H1 (cell line): ENCODE measurements at regions not wholly inside any gene's neighbourhood (a gene's known extent, or its start where the extent isn't known, plus 50 kb on each side); places are given as distances from the start of the nearest gene placed in this dataset.

Source experiments
- CTCF ChIA-PET: fragments of 300-600 bp; sonication (Branson Sonifier 250); formaldehyde crosslinking; loops from one replicate; lab custom pipeline; 2021; ENCODE audit not compliant: partially characterized antibody; lab: Charles Lee
- POLR2A ChIA-PET: fragments of 300-600 bp; sonication (Branson Sonifier 250); formaldehyde crosslinking; loops from one replicate; lab custom pipeline; 2021; ENCODE audit warnings: inconsistent platforms; ENCODE audit not compliant: partially characterized antibody; lab: Charles Lee
- DNase-seq, 2 experiments: peaks; one replicate each; pipeline versions ENCODE4 v3.0.0 to v3.0.0-alpha.2; 2010 to 2022; ENCODE audit warnings: low spot score in 2 of 2, low read depth in 1 of 2, mixed read lengths in 1 of 2
- FAIRE-seq: peaks from 2 replicates; lab custom pipeline; 2011; peaks lifted over from hg19 to GRCh38; lab: Jason Lieb, UNC
- H2AFZ ChIP-seq: 2 replicates; pipeline ENCODE4 v1.8.1; 2012; ENCODE audit warnings: low read length, inconsistent platforms
- H2AK5ac ChIP-seq: 2 replicates; pipeline ENCODE4 v1.6.1; 2013; ENCODE audit warnings: low read depth, low read length
- H2BK120ac ChIP-seq: replicated peaks from 2 replicates; pipeline ENCODE3; 2013; ENCODE audit warnings: low read depth, low read length, inconsistent platforms
- H2BK12ac ChIP-seq: 2 replicates; pipeline ENCODE4 v1.6.1; 2013; ENCODE audit warnings: low read depth, low read length
- H2BK15ac ChIP-seq: 2 replicates; pipeline ENCODE4 v1.6.1; 2013; ENCODE audit warnings: low read length
- H2BK20ac ChIP-seq: 2 replicates; pipeline ENCODE4 v1.6.1; 2013; ENCODE audit warnings: low read length
- H2BK5ac ChIP-seq: 2 replicates; pipeline ENCODE4 v1.6.1; 2013; ENCODE audit warnings: low read depth, low read length
- H3K14ac ChIP-seq: 2 replicates; pipeline ENCODE4 v1.6.1; 2013; ENCODE audit warnings: inconsistent platforms; ENCODE audit not compliant: insufficient read length
- H3K18ac ChIP-seq: 2 replicates; pipeline ENCODE4 v1.6.1; 2013; ENCODE audit warnings: low read length; ENCODE audit errors: extremely low read depth
- H3K23ac ChIP-seq: 2 replicates; pipeline ENCODE4 v1.6.1; 2013; ENCODE audit warnings: inconsistent platforms; ENCODE audit not compliant: insufficient read length
- H3K23me2 ChIP-seq: 2 replicates; pipeline ENCODE4 v1.6.1; 2013; ENCODE audit warnings: low read depth, low read length
- H3K27ac ChIP-seq: 2 replicates; pipeline ENCODE4 v1.6.1; 2011; ENCODE audit warnings: low read depth, low read length, inconsistent platforms
- H3K27me3 ChIP-seq, 4 experiments: replicated peaks in 1 of 4; 1 replicate in 1 of 4; 2 replicates in 3 of 4; pipeline versions ENCODE4 v1.6.1 to v1.8.1; 2011 to 2013; ENCODE audit warnings: low read length in 3 of 4, mild to moderate bottlenecking in 3 of 4, inconsistent platforms in 2 of 4, mixed read lengths in 2 of 4, moderate library complexity in 1 of 4; ENCODE audit not compliant: control insufficient read depth in 3 of 4, insufficient read depth in 3 of 4; ENCODE audit errors: extremely low read depth in 1 of 4
- H3K36me3 ChIP-seq, 4 experiments: 2 replicates each; pipeline versions ENCODE4 v1.6.1 to v1.8.1; 2011 to 2013; ENCODE audit warnings: mild to moderate bottlenecking in 4 of 4, low read length in 3 of 4, moderate library complexity in 2 of 4, control low read depth in 1 of 4, inconsistent platforms in 1 of 4; ENCODE audit not compliant: insufficient read depth in 4 of 4, control insufficient read depth in 2 of 4
- H3K4ac ChIP-seq: replicated peaks from 2 replicates; pipeline ENCODE3; 2013; ENCODE audit warnings: low read length, low read depth, mixed read lengths, inconsistent platforms; ENCODE audit not compliant: insufficient read length
- H3K4me1 ChIP-seq, 4 experiments: replicated peaks in 1 of 4; 1 replicate in 1 of 4; 2 replicates in 3 of 4; pipeline versions ENCODE4 v1.6.1 to v1.8.1; 2011 to 2013; ENCODE audit warnings: low read length in 3 of 4, inconsistent platforms in 2 of 4, mixed read lengths in 1 of 4; ENCODE audit not compliant: insufficient read depth in 4 of 4, control insufficient read depth in 3 of 4
- H3K4me2 ChIP-seq, 2 experiments: 2 replicates each; pipeline versions ENCODE4 v1.6.1 to v1.8.1; 2011 to 2013; ENCODE audit warnings: low read depth in 2 of 2, low read length in 2 of 2, control low read depth in 1 of 2, inconsistent platforms in 1 of 2, mild to moderate bottlenecking in 1 of 2; ENCODE audit not compliant: insufficient read depth in 1 of 2
- H3K4me3 ChIP-seq, 4 experiments: fragments of 200-600, 300-600 bp in 1 of 4; sonication (generic), shearing (Covaris generic), sonication (Bioruptor Twin) in 1 of 4; 2 replicates each; pipeline versions ENCODE4 v1.5.1 to v1.8.1; 2011 to 2016; ENCODE audit warnings: low read length in 4 of 4, low read depth in 3 of 4, control low read depth in 2 of 4, inconsistent platforms in 2 of 4, mild to moderate bottlenecking in 2 of 4, mixed read lengths in 1 of 4, moderate library complexity in 1 of 4; ENCODE audit not compliant: insufficient read depth in 2 of 4; ENCODE audit errors: extremely low read depth in 1 of 4
- H3K56ac ChIP-seq: replicated peaks from 2 replicates; pipeline ENCODE3; 2013; ENCODE audit warnings: low read depth, mild to moderate bottlenecking, mixed read lengths, low read length, inconsistent platforms; ENCODE audit not compliant: insufficient read length
- H3K79me1 ChIP-seq: 2 replicates; pipeline ENCODE4 v1.6.1; 2013; ENCODE audit warnings: low read depth, low read length, control low read depth
- H3K79me2 ChIP-seq, 2 experiments: 2 replicates each; pipeline versions ENCODE4 v1.6.1 to v1.8.1; 2012 to 2013; ENCODE audit warnings: low read length in 2 of 2, mild to moderate bottlenecking in 2 of 2, inconsistent platforms in 1 of 2; ENCODE audit not compliant: insufficient read depth in 2 of 2, control insufficient read depth in 1 of 2
- H3K9ac ChIP-seq, 4 experiments: replicated peaks in 1 of 4; 1 replicate in 1 of 4; 2 replicates in 3 of 4; pipeline versions ENCODE4 v1.6.1 to v1.8.1; 2011 to 2013; ENCODE audit warnings: low read depth in 3 of 4, low read length in 3 of 4, control low read depth in 2 of 4, mild to moderate bottlenecking in 2 of 4, moderate library complexity in 2 of 4, inconsistent platforms in 1 of 4; ENCODE audit errors: extremely low read depth in 1 of 4
- H3K9me3 ChIP-seq, 2 experiments: 2 replicates each; pipeline versions ENCODE4 v1.6.1 to v1.8.1; 2012 to 2013; ENCODE audit warnings: mild to moderate bottlenecking in 2 of 2, moderate library complexity in 2 of 2, control low read depth in 1 of 2, inconsistent platforms in 1 of 2, low read depth in 1 of 2, low read length in 1 of 2, mixed read lengths in 1 of 2; ENCODE audit not compliant: insufficient read depth in 2 of 2
- H4K20me1 ChIP-seq, 2 experiments: replicated peaks in 1 of 2; 2 replicates each; pipeline versions ENCODE3 to v1.8.1; 2011 to 2013; ENCODE audit warnings: inconsistent platforms in 2 of 2, low read length in 2 of 2, mild to moderate bottlenecking in 1 of 2; ENCODE audit not compliant: insufficient read depth in 2 of 2, control insufficient read depth in 1 of 2
- H4K5ac ChIP-seq: 2 replicates; pipeline ENCODE4 v1.6.1; 2013; ENCODE audit warnings: low read length, low read depth, mixed read lengths, inconsistent platforms; ENCODE audit not compliant: insufficient read length
- H4K8ac ChIP-seq: 2 replicates; pipeline ENCODE4 v1.8.0; 2013; ENCODE audit warnings: mild to moderate bottlenecking, moderate library complexity, low read length, inconsistent platforms; ENCODE audit not compliant: insufficient read depth; ENCODE audit errors: extremely low read depth
- H4K91ac ChIP-seq: replicated peaks from 2 replicates; pipeline ENCODE3; 2013; ENCODE audit warnings: low read length, mixed read lengths, inconsistent platforms; ENCODE audit not compliant: insufficient read length
- CBX5 ChIP-seq: fragments of 300-800, 300-1000 bp; sonication (generic); IDR thresholded peaks from 2 replicates; pipeline ENCODE4 v1.7.1; 2016; ENCODE audit warnings: antibody characterized with exemption, low read length, low read depth
- MAX ChIP-seq: IDR thresholded peaks from 2 replicates; pipeline ENCODE4 v1.6.1; 2012; ENCODE audit warnings: inconsistent platforms
- RAD21 ChIP-seq, 2 experiments: IDR thresholded peaks in 1 of 2; conservative IDR thresholded peaks in 1 of 2; 2 replicates each; pipeline ENCODE4 v1.6.1; 2011; ENCODE audit warnings: low read depth in 2 of 2, low read length in 2 of 2, improper control_type of control experiment in 1 of 2, inconsistent platforms in 1 of 2, mild to moderate bottlenecking in 1 of 2, moderate library complexity in 1 of 2
- SP2 ChIP-seq: IDR thresholded peaks from 2 replicates; pipeline ENCODE4 v1.6.1; 2012; ENCODE audit warnings: mild to moderate bottlenecking, low read length, inconsistent platforms
- SRF ChIP-seq: IDR thresholded peaks from 2 replicates; pipeline ENCODE4 v1.6.1; 2011; ENCODE audit warnings: mild to moderate bottlenecking, low read depth, low read length, moderate library complexity
- TAF1 ChIP-seq: IDR thresholded peaks from 2 replicates; pipeline ENCODE4 v1.6.1; 2011; ENCODE audit warnings: mild to moderate bottlenecking, low read depth, low read length
- TEAD4 ChIP-seq: IDR thresholded peaks from 2 replicates; pipeline ENCODE4 v1.6.1; 2012; ENCODE audit warnings: low read depth, low read length, inconsistent platforms, mixed read lengths
- WGBS, 2 experiments: shearing (Covaris generic) in 1 of 2; methylation state at CpG; one replicate each; pipeline versions ENCODE4 v1.1.6 to v1.1.7; 2013 to 2015; ENCODE audit warnings: low lambda C conversion rate in 2 of 2, mixed read lengths in 2 of 2, inconsistent platforms in 1 of 2, low coverage in 1 of 2, missing lambda C conversion rate in 1 of 2; ENCODE audit not compliant: insufficient replicate concordance in 2 of 2, insufficient coverage in 1 of 2, insufficient read length in 1 of 2; ENCODE audit errors: extremely low coverage in 1 of 2, missing lambda C conversion rate in 1 of 2; 5-methylcytosine and 5-hydroxymethylcytosine counted together

- no peak overlapping the region for H3K56ac ChIP-seq
- H3K18ac ChIP-seq: no peak overlapping the region
- no peaks in the 10 kb centered on the region for H3K36me3 ChIP-seq
- H3K9ac ChIP-seq: no peak overlapping the region
- H2AK5ac ChIP-seq: no peak overlapping the region
- WGBS, 2 experiments: 90% methylated on average over 10 of the region's 10 CpGs; no CpG with 5 or more reads in 1 of the 2 experiments
- H3K9me3 ChIP-seq: no peaks in the 10 kb centered on the region; a peak in 1 of 4 replicates
- no peaks in the 10 kb centered on the region for H4K20me1 ChIP-seq
- no peak overlapping the region for H4K5ac ChIP-seq
- no peak overlapping the region for H2AFZ ChIP-seq
- no peak overlapping the region for H3K14ac ChIP-seq
- no peak overlapping the region for H2BK12ac ChIP-seq
- ChIA-PET POLR2A (interaction anchor here (1.0 kb wide), 1 partner anchor 23 kb away, joined by 3 read pairs; no protein-coding TSS in a partner anchor), CTCF (interaction anchor here (0.7 to 1.4 kb wide), 3 partner anchors 58 to 186 kb away, joined by 3 read pairs; no protein-coding TSS in a partner anchor)
- FAIRE-seq: no peak
- H3K23me2 ChIP-seq: 0 out of 2 replicates have a peak, but pooled peaks cover 2% of the 10 kb centered on the region
- no peak overlapping the region for H3K27ac ChIP-seq
- H3K27me3 ChIP-seq: no peaks in the 10 kb centered on the region
- H3K23ac ChIP-seq: no peak overlapping the region
- H2BK5ac ChIP-seq: no peak overlapping the region
- no peaks in the 10 kb centered on the region for H3K4me1 ChIP-seq
- no peak overlapping the region for H3K4me2 ChIP-seq
- H3K79me1 ChIP-seq: no peaks in the 10 kb centered on the region
- H3K79me2 ChIP-seq: no peaks in the 10 kb centered on the region
- no peak overlapping the region for H4K91ac ChIP-seq
- DNase-seq: no peak
- H2BK15ac ChIP-seq: no peak overlapping the region
- H3K4ac ChIP-seq: no peak overlapping the region
- no peak overlapping the region for H2BK120ac ChIP-seq
- H2BK20ac ChIP-seq: no peak overlapping the region
- H3K4me3 ChIP-seq: no peak overlapping the region
- no peak overlapping the region for H4K8ac ChIP-seq
- TF ChIP-seq RAD21 (IDR thresholded peaks at IDR 0.05 in 1 of 2, conservative IDR thresholded peaks at IDR 0.05 in 1 of 2; ENCODE audit: low read depth in 2 of 2, low read length in 2 of 2) (no peak), MAX (no peak), SRF (no peak), TEAD4 (no peak), SP2 (no peak), TAF1 (no peak), CBX5 (no peak)
Measured at GRCh38 chr10:121128164-121128563, 277.0 kb downstream of the WDR11 start.
